ENCODE measurements at regions not wholly inside any gene's neighbourhood (a gene's known extent, or its start where the extent isn't known, plus 50 kb on each side); places are given as distances from the start of the nearest gene placed in this dataset.

GRCh38 chr3:159732172-159733111, 256.2 kb upstream of the IL12A start:
- DNase-seq (ENCODE audit: low read depth, low spot score): no peak
- Histone ChIP-seq H3K36me3 (ENCODE audit: control insufficient read depth in 2 of 2, extremely low read depth in 1 of 2, insufficient read depth in 2 of 2, low read length in 2 of 2) (no peaks in the 10 kb centered on the region), H3K4me2 (ENCODE audit: control insufficient read depth, extremely low read depth, insufficient read depth, low read depth, low read length) (peak overlapping the region; percentile 90), H3K4me1 (ENCODE audit: control insufficient read depth, extremely low read depth, insufficient read depth, low read length) (peaks cover 37% of the 10 kb centered on the region), H3K27me3 (ENCODE audit: control insufficient read depth, extremely low read depth, insufficient read depth, low read length) (no peaks in the 10 kb centered on the region), H2AFZ (ENCODE audit: control insufficient read depth, low read length) (peak overlapping the region; percentile 68), H3K4me3 (ENCODE audit: control insufficient read depth in 2 of 3, extremely low read depth in 1 of 3, insufficient read depth in 2 of 3, low read depth in 1 of 3, low read length in 3 of 3) (peak overlapping the region; percentile 22 to 68 (median 62)), H3K9me1 (ENCODE audit: control insufficient read depth, extremely low read depth, insufficient read depth, low read length) (no peaks in the 10 kb centered on the region), H3K79me2 (ENCODE audit: control insufficient read depth, insufficient read depth, low read length) (no peaks in the 10 kb centered on the region), H4K20me1 (ENCODE audit: control insufficient read depth, extremely low read depth, insufficient read depth, low read length) (no peaks in the 10 kb centered on the region), H3K9ac (ENCODE audit: control insufficient read depth, extremely low read depth, insufficient read depth, low read length) (no peak overlapping the region), H3K27ac (ENCODE audit: control insufficient read depth, insufficient read depth, low read length) (no peak overlapping the region), H3K9me3 (ENCODE audit: control insufficient read depth, low read depth, low read length) (no peaks in the 10 kb centered on the region)
- FAIRE-seq: peak; percentile 93
- dilution Hi-C loops (cut with MboI; ENCODE audit: extremely low pct_ligation_motif_present, low sequenced_read_pairs): no loop called here
- TF ChIP-seq EZH2 (IDR thresholded peaks at IDR 0.05; ENCODE audit: low read length) (no peak), CTCF (optimal IDR thresholded peaks at IDR 0.05 in 1 of 3, IDR thresholded peaks at IDR 0.05 in 1 of 3, conservative IDR thresholded peaks at IDR 0.05 in 1 of 3; ENCODE audit: extremely low read depth in 1 of 3, insufficient read depth in 2 of 3, low read length in 3 of 3) (peak in 1 of 3 experiments; percentile 35)

- Histone ChIP-seq H3K79me2 (ENCODE audit: control insufficient read depth, insufficient read depth, low read length) (no peaks in the 10 kb centered on the region), H4K20me1 (ENCODE audit: control insufficient read depth, extremely low read depth, insufficient read depth, low read length) (no peaks in the 10 kb centered on the region), H3K36me3 (ENCODE audit: control insufficient read depth in 2 of 2, extremely low read depth in 1 of 2, insufficient read depth in 2 of 2, low read length in 2 of 2) (no peaks in the 10 kb centered on the region), H3K27me3 (ENCODE audit: control insufficient read depth, extremely low read depth, insufficient read depth, low read length) (no peaks in the 10 kb centered on the region), H3K9me3 (ENCODE audit: control insufficient read depth, low read depth, low read length) (no peaks in the 10 kb centered on the region), H2AFZ (ENCODE audit: control insufficient read depth, low read length) (no peak overlapping the region), H3K9me1 (ENCODE audit: control insufficient read depth, extremely low read depth, insufficient read depth, low read length) (no peaks in the 10 kb centered on the region), H3K4me3 (ENCODE audit: control insufficient read depth in 2 of 3, extremely low read depth in 1 of 3, insufficient read depth in 2 of 3, low read depth in 1 of 3, low read length in 3 of 3) (peak overlapping the region in 1 of 3 experiments; percentile 68), H3K27ac (ENCODE audit: control insufficient read depth, insufficient read depth, low read length) (no peak overlapping the region), H3K9ac (ENCODE audit: control insufficient read depth, extremely low read depth, insufficient read depth, low read length) (no peak overlapping the region), H3K4me2 (ENCODE audit: control insufficient read depth, extremely low read depth, insufficient read depth, low read depth, low read length) (peak overlapping the region; percentile 15), H3K4me1 (ENCODE audit: control insufficient read depth, extremely low read depth, insufficient read depth, low read length) (peaks cover 30% of the 10 kb centered on the region)
- DNase-seq (ENCODE audit: low read depth, low spot score): no peak
- no peak for FAIRE-seq
- dilution Hi-C loops (cut with MboI; ENCODE audit: extremely low pct_ligation_motif_present, low sequenced_read_pairs): no loop called here
- TF ChIP-seq EZH2 (IDR thresholded peaks at IDR 0.05; ENCODE audit: low read length) (no peak), CTCF (optimal IDR thresholded peaks at IDR 0.05 in 1 of 3, IDR thresholded peaks at IDR 0.05 in 1 of 3, conservative IDR thresholded peaks at IDR 0.05 in 1 of 3; ENCODE audit: extremely low read depth in 1 of 3, insufficient read depth in 2 of 3, low read length in 3 of 3) (no peak)
Measured at GRCh38 chr3:159733194-159733860, 255.3 kb upstream of the IL12A start.
